ENCODE measurements at regions not wholly inside any gene's neighbourhood (a gene's known extent, or its start where the extent isn't known, plus 50 kb on each side); places are given as distances from the start of the nearest gene placed in this dataset.
"Not testable (repeated sequence)": the region's sequence is repeated elsewhere in the genome, so short reads cannot be mapped to it uniquely, and the experiment has no call there.

- ChIA-PET POLR2A (ENCODE audit: low non-redundant PET) (no interaction called here), CTCF (no interaction called here)
- Histone ChIP-seq H3K4me1 (ENCODE audit: insufficient read depth, low read length, poor library complexity, severe bottlenecking) (no peaks in the 10 kb centered on the region), H3K27ac (ENCODE audit: low read depth, low read length, poor library complexity, severe bottlenecking) (no peak overlapping the region), H3K9me3 (ENCODE audit: low read depth, low read length, poor library complexity, severe bottlenecking) (no peaks in the 10 kb centered on the region), H3K36me3 (ENCODE audit: insufficient read depth, low read length, poor library complexity, severe bottlenecking) (no peaks in the 10 kb centered on the region), H3K27me3 (replicated peaks; ENCODE audit: insufficient read depth, low read depth, low read length, poor library complexity) (no peaks in the 10 kb centered on the region), H3K4me3 (ENCODE audit: low read depth, low read length, poor library complexity, severe bottlenecking) (no peak overlapping the region)
- DNase-seq (ENCODE audit: low spot score) = no peak
- TF ChIP-seq CTCF (conservative IDR thresholded peaks at IDR 0.05; ENCODE audit: low read depth, low read length) (no peak), EZH2 (IDR thresholded peaks at IDR 0.05; ENCODE audit: borderline replicate concordance, low read depth, low read length, poor library complexity, severe bottlenecking) (no peak)
- intact Hi-C loops (cut with micrococcal nuclease; ENCODE audit: unreplicated experiment) = loop anchor here (2.0 kb wide), 1 partner anchor 163 kb away; no protein-coding TSS in a partner anchor
- BruUV-seq (replicated peaks) = no TSS peak
Measured at GRCh38 chr14:37711356-37711830, 116.0 kb downstream of the TTC6 start.

GRCh38 chr14:37711831-37712475 is 116.5 kb downstream of the TTC6 start:
- ChIA-PET CTCF (no interaction called here), POLR2A (ENCODE audit: low non-redundant PET) (no interaction called here)
- intact Hi-C loops (cut with micrococcal nuclease; ENCODE audit: unreplicated experiment) = loop anchor here (2.0 kb wide), 1 partner anchor 163 kb away; no protein-coding TSS in a partner anchor
- no peak for DNase-seq (ENCODE audit: low spot score)
- TF ChIP-seq CTCF (conservative IDR thresholded peaks at IDR 0.05; ENCODE audit: low read depth, low read length) = no peak
- TF ChIP-seq EZH2 (IDR thresholded peaks at IDR 0.05; ENCODE audit: borderline replicate concordance, low read depth, low read length, poor library complexity, severe bottlenecking) = no peak
- Histone ChIP-seq H3K9me3 (ENCODE audit: low read depth, low read length, poor library complexity, severe bottlenecking) (no peaks in the 10 kb centered on the region), H3K36me3 (ENCODE audit: insufficient read depth, low read length, poor library complexity, severe bottlenecking) (no peaks in the 10 kb centered on the region), H3K27ac (ENCODE audit: low read depth, low read length, poor library complexity, severe bottlenecking) (no peak overlapping the region), H3K4me1 (ENCODE audit: insufficient read depth, low read length, poor library complexity, severe bottlenecking) (no peaks in the 10 kb centered on the region), H3K4me3 (ENCODE audit: low read depth, low read length, poor library complexity, severe bottlenecking) (no peak overlapping the region), H3K27me3 (replicated peaks; ENCODE audit: insufficient read depth, low read depth, low read length, poor library complexity) (no peaks in the 10 kb centered on the region)
- no TSS peak for BruUV-seq (replicated peaks)

- CTCF ChIA-PET; H3K9me3 ChIP-seq (ENCODE audit: low read depth, low read length, poor library complexity, severe bottlenecking); H3K4me3 ChIP-seq (ENCODE audit: low read depth, low read length, poor library complexity, severe bottlenecking); H3K27ac ChIP-seq (ENCODE audit: low read depth, low read length, poor library complexity, severe bottlenecking); intact Hi-C loops (cut with micrococcal nuclease; ENCODE audit: unreplicated experiment); DNase-seq (ENCODE audit: low spot score); H3K27me3 ChIP-seq (replicated peaks; ENCODE audit: insufficient read depth, low read depth, low read length, poor library complexity); H3K36me3 ChIP-seq (ENCODE audit: insufficient read depth, low read length, poor library complexity, severe bottlenecking); BruUV-seq (replicated peaks); H3K4me1 ChIP-seq (ENCODE audit: insufficient read depth, low read length, poor library complexity, severe bottlenecking); POLR2A ChIA-PET (ENCODE audit: low non-redundant PET): not testable (repeated sequence)
Measured at GRCh38 chr14:37712476-37712860, 117.0 kb downstream of the TTC6 start.

- Histone ChIP-seq H3K27ac (ENCODE audit: low read depth, low read length, poor library complexity, severe bottlenecking) (no peak overlapping the region), H3K4me1 (ENCODE audit: insufficient read depth, low read length, poor library complexity, severe bottlenecking) (no peaks in the 10 kb centered on the region), H3K36me3 (ENCODE audit: insufficient read depth, low read length, poor library complexity, severe bottlenecking) (no peaks in the 10 kb centered on the region), H3K4me3 (ENCODE audit: low read depth, low read length, poor library complexity, severe bottlenecking) (no peak overlapping the region), H3K27me3 (replicated peaks; ENCODE audit: insufficient read depth, low read depth, low read length, poor library complexity) (no peaks in the 10 kb centered on the region), H3K9me3 (ENCODE audit: low read depth, low read length, poor library complexity, severe bottlenecking) (no peaks in the 10 kb centered on the region)
- intact Hi-C loops (cut with micrococcal nuclease; ENCODE audit: unreplicated experiment) = no loop called here
- no peak for DNase-seq (ENCODE audit: low spot score)
- POLR2A ChIA-PET (ENCODE audit: low non-redundant PET) = no interaction called here
- no TSS peak for BruUV-seq (replicated peaks)
- CTCF ChIA-PET = no interaction called here
- TF ChIP-seq CTCF (conservative IDR thresholded peaks at IDR 0.05; ENCODE audit: low read depth, low read length) = no peak
- TF ChIP-seq EZH2 (IDR thresholded peaks at IDR 0.05; ENCODE audit: borderline replicate concordance, low read depth, low read length, poor library complexity, severe bottlenecking) = no peak
Measured at GRCh38 chr14:37712976-37713431, 117.6 kb downstream of the TTC6 start.
